K562 (cell line): ENCODE measurements at regions not wholly inside any gene's neighbourhood (a gene's known extent, or its start where the extent isn't known, plus 50 kb on each side); places are given as distances from the start of the nearest gene placed in this dataset.

Experiments used
- BCL6 ChIP-seq: fragments of 250-450 bp; sonication (Bioruptor Pico); IDR thresholded peaks from 2 replicates; pipeline ENCODE4 v1.4.0; 2020
- EP300 ChIP-seq: IDR thresholded peaks from 2 replicates; pipeline ENCODE4 v1.6.1; 2012; ENCODE audit warnings: low read length, improper control_type of control experiment
- EZH2 ChIP-seq: IDR thresholded peaks from 2 replicates; pipeline ENCODE4 v1.6.1; 2012; ENCODE audit warnings: low read depth, mild to moderate bottlenecking, inconsistent platforms, low read length, borderline replicate concordance
- NR3C1 ChIP-seq: sonication (generic); formaldehyde crosslinking; IDR thresholded peaks from 2 replicates; pipeline ENCODE4 v1.8.1; 2022; ENCODE audit warnings: missing genetic modification reagents
- POLR2A ChIP-seq: fragments of 450-650 bp; conservative IDR thresholded peaks from 2 replicates; pipeline ENCODE4 v1.6.1; 2016
- TAF1 ChIP-seq: IDR thresholded peaks from 2 replicates; pipeline ENCODE4 v1.6.1; 2011; ENCODE audit warnings: mild to moderate bottlenecking, low read length, moderate library complexity; ENCODE audit not compliant: insufficient read depth, control insufficient read depth, severe bottlenecking; ENCODE audit errors: extremely low read depth
- ZNF121 ChIP-seq: sonication (generic); formaldehyde crosslinking; conservative IDR thresholded peaks from 2 replicates; pipeline ENCODE4 v1.8.0; 2022; ENCODE audit warnings: missing genetic modification reagents
- ZNF217 ChIP-seq: sonication (generic); formaldehyde crosslinking; IDR thresholded peaks from 2 replicates; pipeline ENCODE4 v1.8.0; 2022; ENCODE audit warnings: mild to moderate bottlenecking, missing genetic modification reagents

GRCh38 chr12:130286041-130286440 is 51.6 kb upstream of the PIWIL1 start:
- TF ChIP-seq NR3C1 (CRISPR knock-in tag): no peak
- no peak for TF ChIP-seq ZNF121 (CRISPR knock-in tag)
- TF ChIP-seq POLR2A: no peak
- TF ChIP-seq EZH2: no peak
- no peak for TF ChIP-seq TAF1
- TF ChIP-seq ZNF217 (CRISPR knock-in tag): no peak
- no peak for TF ChIP-seq BCL6
- TF ChIP-seq EP300: no peak
